HG03066 (cell line): ENCODE measurements at regions not wholly inside any gene's neighbourhood (a gene's known extent, or its start where the extent isn't known, plus 50 kb on each side); places are given as distances from the start of the nearest gene placed in this dataset.
"Not testable (repeated sequence)": the region's sequence is repeated elsewhere in the genome, so short reads cannot be mapped to it uniquely, and the experiment has no call there.

Source experiments
- ATAC-seq: cut with Tn5 transposase; IDR thresholded peaks from one replicate; pipeline ENCODE4 v1.9.1; 2021; ENCODE audit warnings: low read depth; ENCODE audit not compliant: unreplicated experiment

GRCh38 chr14:37784827-37785223 lies 189.4 kb downstream of the TTC6 start:
- ATAC-seq: not testable (repeated sequence)

GRCh38 chr14:37785298-37785697 lies 189.9 kb downstream of the TTC6 start:
- not testable (repeated sequence) for ATAC-seq

GRCh38 chr14:37786114-37786625 lies 190.7 kb downstream of the TTC6 start:
- ATAC-seq: not testable (repeated sequence)

- no peak for ATAC-seq
Measured at GRCh38 chr14:37787879-37788494, 192.6 kb downstream of the TTC6 start.

- ATAC-seq: no peak
Measured at GRCh38 chr14:37791384-37792036, 196.1 kb downstream of the TTC6 start.

GRCh38 chr14:37792124-37792523 lies 196.7 kb downstream of the TTC6 start:
- no peak for ATAC-seq

GRCh38 chr14:37796703-37797416 lies 201.4 kb downstream of the TTC6 start:
- ATAC-seq: no peak

- ATAC-seq: no peak
Measured at GRCh38 chr14:37797675-37798074, 202.2 kb downstream of the TTC6 start.

- no peak for ATAC-seq
Measured at GRCh38 chr14:37807722-37808121, 212.3 kb downstream of the TTC6 start.

- ATAC-seq: no peak
Measured at GRCh38 chr14:37810094-37810801, 214.8 kb downstream of the TTC6 start.

GRCh38 chr14:37813732-37814131 lies 218.3 kb downstream of the TTC6 start:
- no peak for ATAC-seq

- no peak for ATAC-seq
Measured at GRCh38 chr14:37816135-37816534, 220.7 kb downstream of the TTC6 start.

GRCh38 chr14:37816743-37817295 lies 221.4 kb downstream of the TTC6 start:
- no peak for ATAC-seq

- no peak for ATAC-seq
Measured at GRCh38 chr14:37819155-37820015, 224.0 kb downstream of the TTC6 start.

GRCh38 chr14:37820810-37821209 lies 225.4 kb downstream of the TTC6 start:
- ATAC-seq: not testable (repeated sequence)

- ATAC-seq: no peak
Measured at GRCh38 chr14:37824939-37825712, 229.7 kb downstream of the TTC6 start.

- ATAC-seq: no peak
Measured at GRCh38 chr14:37826869-37827268, 231.4 kb downstream of the TTC6 start.

GRCh38 chr14:37830271-37830670 lies 234.8 kb downstream of the TTC6 start:
- ATAC-seq: no peak

GRCh38 chr14:37834275-37834674 lies 238.8 kb downstream of the TTC6 start:
- ATAC-seq: no peak
